Activated CD4-positive, alpha-beta memory T cell treated with anti-CD3 and anti-CD28 coated beads, Interleukin-2, amount 10 ng/mL, durations not matched to agents 7 days and 5 days (primary cell): ENCODE measurements at regions not wholly inside any gene's neighbourhood (a gene's known extent, or its start where the extent isn't known, plus 50 kb on each side); places are given as distances from the start of the nearest gene placed in this dataset.

Experiments
- CTCF ChIA-PET: fragments of 350-600 bp; sonication (Branson Sonifier 250); formaldehyde crosslinking; loops from one replicate; lab custom pipeline; 2021; ENCODE audit warnings: antibody characterized with exemption, inconsistent platforms; lab: Charles Lee
- POLR2A ChIA-PET: fragments of 350-600 bp; sonication (Branson Sonifier 250); formaldehyde crosslinking; loops from one replicate; lab custom pipeline; 2021; ENCODE audit warnings: antibody characterized with exemption; lab: Charles Lee
- DNase-seq: peaks from one replicate; pipeline ENCODE4 v3.0.0-alpha.2; 2020
- H3K27ac Mint-ChIP-seq: one replicate; pipeline ENCODE4 v1.8.0; 2021; ENCODE audit warnings: mild to moderate bottlenecking, mixed read lengths
- H3K27me3 Mint-ChIP-seq: one replicate; pipeline ENCODE4 v1.8.0; 2021; ENCODE audit warnings: mixed read lengths
- H3K36me3 Mint-ChIP-seq: one replicate; pipeline ENCODE4 v1.8.0; 2021; ENCODE audit warnings: low read depth, mixed read lengths
- H3K4me1 Mint-ChIP-seq: one replicate; pipeline ENCODE4 v1.8.0; 2021; ENCODE audit warnings: mixed read lengths
- H3K4me3 Mint-ChIP-seq: one replicate; pipeline ENCODE4 v1.8.0; 2021; ENCODE audit warnings: mild to moderate bottlenecking, mixed read lengths
- H3K9me3 Mint-ChIP-seq: one replicate; pipeline ENCODE4 v1.8.0; 2021; ENCODE audit warnings: mixed read lengths

- Mint-ChIP-seq H3K9me3 (no peaks in the 10 kb centered on the region), H3K36me3 (no peaks in the 10 kb centered on the region), H3K27me3 (peaks cover 21% of the 10 kb centered on the region), H3K4me3 (no peak overlapping the region), H3K4me1 (peaks cover 3% of the 10 kb centered on the region), H3K27ac (no peak overlapping the region)
- DNase-seq = no peak
- POLR2A ChIA-PET = no interaction called here
- CTCF ChIA-PET = interaction anchor here (1.5 kb wide), 1 partner anchor 10 kb away, joined by 6 read pairs; no protein-coding TSS in a partner anchor
These were observed 57.8 kb upstream of the HNRNPA3 start for GRCh38 chr2:177154809-177155208.

DNA sequence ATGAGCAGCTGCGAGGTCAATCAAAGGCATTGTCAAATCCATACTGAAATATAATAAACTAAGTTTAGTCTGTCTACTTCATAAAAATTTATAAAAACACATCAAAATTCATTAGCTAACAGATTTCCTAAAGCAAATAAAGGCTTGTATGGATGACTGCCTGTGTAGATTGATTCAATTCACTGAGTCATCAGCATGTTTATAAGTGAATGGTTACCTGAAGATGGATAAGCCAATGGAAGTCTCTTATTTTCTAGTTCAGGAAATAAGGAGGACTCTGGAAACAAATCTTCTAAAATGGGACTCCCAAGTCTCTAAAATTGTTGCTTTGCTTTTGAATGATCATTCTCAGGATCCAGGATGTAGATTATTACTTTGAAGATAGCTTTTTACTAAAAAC, 57.0 kb upstream of the HNRNPA3 start:
- Mint-ChIP-seq H3K36me3 (no peaks in the 10 kb centered on the region), H3K27ac (no peak overlapping the region), H3K4me3 (no peak overlapping the region), H3K9me3 (no peaks in the 10 kb centered on the region), H3K27me3 (peaks cover 20% of the 10 kb centered on the region), H3K4me1 (peaks cover 2% of the 10 kb centered on the region)
- ChIA-PET POLR2A (interaction anchor here (0.7 kb wide), 1 partner anchor 242 kb away, joined by 3 read pairs; no protein-coding TSS in a partner anchor), CTCF (interaction anchor here (0.9 to 2.0 kb wide), 3 partner anchors 7 to 182 kb away, joined by 3 to 14 read pairs (median 3); no protein-coding TSS in a partner anchor)
- no peak for DNase-seq

GRCh38 chr2:177161741-177162460, 50.7 kb upstream of the HNRNPA3 start:
- POLR2A ChIA-PET = interaction anchor here (1.0 to 1.2 kb wide), 2 partner anchors 11 to 232 kb away, joined by 3 read pairs; no protein-coding TSS in a partner anchor
- H3K9me3 Mint-ChIP-seq = no peaks in the 10 kb centered on the region
- CTCF ChIA-PET = interaction anchor here (0.6 to 7.1 kb wide), 10 partner anchors 13 to 510 kb away, joined by 3 to 168 read pairs (median 4); no protein-coding TSS in a partner anchor
- H3K27me3 Mint-ChIP-seq = peaks cover 9% of the 10 kb centered on the region
- no peak for DNase-seq
- H3K27ac Mint-ChIP-seq = no peak overlapping the region
- no peaks in the 10 kb centered on the region for H3K36me3 Mint-ChIP-seq
- H3K4me3 Mint-ChIP-seq = no peak overlapping the region
- peaks cover 20% of the 10 kb centered on the region for H3K4me1 Mint-ChIP-seq
